Astrocyte (in vitro differentiated cells and primary cell): ENCODE measurements at regions not wholly inside any gene's neighbourhood (a gene's known extent, or its start where the extent isn't known, plus 50 kb on each side); places are given as distances from the start of the nearest gene placed in this dataset.

ENCODE experiments used
- DNase-seq: peaks from one replicate; pipeline ENCODE4 v3.0.0-alpha.2; 2010; ENCODE audit warnings: low read depth
- FAIRE-seq: peaks from 2 replicates; lab custom pipeline; 2011; peaks lifted over from hg19 to GRCh38; lab: Jason Lieb, UNC
- H2AFZ ChIP-seq: 2 replicates; pipeline ENCODE4 v1.6.0; 2012; ENCODE audit warnings: low read depth, low read length, inconsistent platforms
- H3K27ac ChIP-seq: 2 replicates; pipeline ENCODE4 v1.5.1; 2011; ENCODE audit warnings: low read depth, low read length, inconsistent platforms
- H3K27me3 ChIP-seq: 2 replicates; pipeline ENCODE4 v1.6.0; 2011; ENCODE audit warnings: low read length, inconsistent platforms; ENCODE audit not compliant: insufficient read depth
- H3K36me3 ChIP-seq: 2 replicates; pipeline ENCODE4 v1.5.1; 2011; ENCODE audit warnings: low read length, inconsistent platforms; ENCODE audit not compliant: insufficient read depth
- H3K4me1 ChIP-seq: 2 replicates; pipeline ENCODE4 v1.5.1; 2011; ENCODE audit warnings: low read length, inconsistent platforms; ENCODE audit not compliant: insufficient read depth
- H3K4me2 ChIP-seq: 2 replicates; pipeline ENCODE4 v1.6.0; 2012; ENCODE audit warnings: low read length, inconsistent platforms
- H3K4me3 ChIP-seq: 2 replicates; pipeline ENCODE4 v1.5.1; 2011; ENCODE audit warnings: low read depth, mild to moderate bottlenecking, low read length, inconsistent platforms; ENCODE audit not compliant: insufficient read depth
- H3K79me2 ChIP-seq: 2 replicates; pipeline ENCODE4 v1.6.0; 2012; ENCODE audit warnings: mild to moderate bottlenecking, low read length, inconsistent platforms; ENCODE audit not compliant: insufficient read depth
- H3K9ac ChIP-seq: 2 replicates; pipeline ENCODE4 v1.6.0; 2012; ENCODE audit warnings: mild to moderate bottlenecking, low read length, inconsistent platforms
- H3K9me3 ChIP-seq: 2 replicates; pipeline ENCODE4 v1.5.1; 2012; ENCODE audit warnings: low read depth, mild to moderate bottlenecking, low read length, inconsistent platforms; ENCODE audit not compliant: insufficient read depth
- H4K20me1 ChIP-seq: 2 replicates; pipeline ENCODE4 v1.6.0; 2012; ENCODE audit warnings: low read length, inconsistent platforms; ENCODE audit not compliant: insufficient read depth
- H3K27ac Mint-ChIP-seq: one replicate; pipeline ENCODE4 v1.8.0; 2021; ENCODE audit warnings: mild to moderate bottlenecking, mixed read lengths; ENCODE audit not compliant: unreplicated experiment
- H3K27me3 Mint-ChIP-seq: one replicate; pipeline ENCODE4 v1.8.0; 2021; ENCODE audit warnings: low read depth, mixed read lengths; ENCODE audit not compliant: unreplicated experiment
- H3K36me3 Mint-ChIP-seq: one replicate; pipeline ENCODE4 v1.8.0; 2021; ENCODE audit warnings: low read depth, mixed read lengths; ENCODE audit not compliant: unreplicated experiment
- H3K4me1 Mint-ChIP-seq: one replicate; pipeline ENCODE4 v1.8.0; 2021; ENCODE audit warnings: low read depth, mixed read lengths; ENCODE audit not compliant: unreplicated experiment
- H3K4me3 Mint-ChIP-seq: one replicate; pipeline ENCODE4 v1.8.0; 2021; ENCODE audit warnings: mild to moderate bottlenecking, moderate library complexity, mixed read lengths; ENCODE audit not compliant: unreplicated experiment
- H3K9me3 Mint-ChIP-seq: one replicate; pipeline ENCODE4 v1.8.0; 2021; ENCODE audit warnings: mild to moderate bottlenecking, mixed read lengths; ENCODE audit not compliant: unreplicated experiment
- CTCF ChIP-seq: IDR thresholded peaks from 2 replicates; pipeline ENCODE4 v1.5.1; 2011; ENCODE audit warnings: low read depth, mild to moderate bottlenecking, inconsistent platforms, low read length, moderate library complexity; ENCODE audit not compliant: insufficient read depth
- EZH2 ChIP-seq: IDR thresholded peaks from 2 replicates; pipeline ENCODE4 v1.6.1; 2012; ENCODE audit warnings: mild to moderate bottlenecking, low read length, inconsistent platforms; ENCODE audit not compliant: insufficient read depth

DNA sequence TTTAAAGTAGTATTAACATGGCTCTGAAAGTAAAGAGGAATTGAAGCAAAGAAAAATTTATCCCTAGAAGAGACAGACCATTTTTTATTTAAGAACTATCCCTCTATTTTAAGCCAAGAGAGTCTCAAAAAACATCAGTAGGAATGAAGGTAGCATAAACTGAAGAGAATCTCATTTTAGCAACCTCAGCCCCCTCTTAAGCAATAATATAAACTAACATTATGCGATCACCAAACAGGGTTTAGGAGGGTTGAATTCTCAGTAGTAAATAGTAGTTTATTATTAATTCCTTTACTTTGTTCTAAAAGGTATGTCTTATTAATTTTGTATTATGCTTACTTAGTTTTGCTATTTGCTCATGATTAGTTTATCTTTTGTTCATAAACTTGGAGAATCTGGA lies 287.4 kb downstream of the CDK5RAP2 start:
- no peaks in the 10 kb centered on the region for H3K36me3 Mint-ChIP-seq
- no peak overlapping the region for H3K27ac ChIP-seq
- H3K27me3 ChIP-seq, result no peaks in the 10 kb centered on the region
- H3K4me2 ChIP-seq, result no peak overlapping the region
- no peak overlapping the region for H3K4me3 ChIP-seq
- H3K9me3 Mint-ChIP-seq, result no peaks in the 10 kb centered on the region
- H3K27me3 Mint-ChIP-seq, result no peaks in the 10 kb centered on the region
- H3K4me1 ChIP-seq, result no peaks in the 10 kb centered on the region
- DNase-seq (no peak), FAIRE-seq (no peak)
- no peaks in the 10 kb centered on the region for H3K79me2 ChIP-seq
- H3K27ac Mint-ChIP-seq, result no peak overlapping the region
- H4K20me1 ChIP-seq, result no peaks in the 10 kb centered on the region
- no peaks in the 10 kb centered on the region for H3K36me3 ChIP-seq
- no peak overlapping the region for H3K9ac ChIP-seq
- H2AFZ ChIP-seq, result no peak overlapping the region
- H3K4me3 Mint-ChIP-seq, result no peak overlapping the region
- H3K9me3 ChIP-seq, result no peaks in the 10 kb centered on the region
- H3K4me1 Mint-ChIP-seq, result no peaks in the 10 kb centered on the region
- TF ChIP-seq EZH2, result no peak
- TF ChIP-seq CTCF, result no peak

DNA sequence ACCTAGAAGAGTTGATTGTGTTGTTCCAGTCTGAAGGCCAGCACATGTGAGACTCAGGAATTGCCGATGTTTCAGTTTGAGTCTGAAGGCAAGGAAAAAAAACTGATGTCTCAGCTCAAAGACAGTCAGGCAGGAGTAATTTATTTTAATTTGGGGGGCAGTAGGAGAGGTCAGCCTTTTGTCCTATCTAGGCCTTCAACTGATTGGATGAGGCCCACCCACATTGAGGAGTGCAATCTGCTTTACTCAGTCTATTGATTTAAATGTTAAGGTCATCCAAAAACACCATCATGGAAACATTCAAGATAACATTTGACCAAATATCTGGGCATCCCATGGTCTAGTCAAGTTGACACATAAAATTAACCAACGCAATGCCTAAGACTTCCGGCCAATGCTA lies 288.9 kb downstream of the CDK5RAP2 start:
- Mint-ChIP-seq H3K27ac (no peak overlapping the region), H3K4me3 (no peak overlapping the region), H3K27me3 (peaks cover 3% of the 10 kb centered on the region), H3K9me3 (no peaks in the 10 kb centered on the region), H3K4me1 (no peaks in the 10 kb centered on the region), H3K36me3 (no peaks in the 10 kb centered on the region)
- no peaks in the 10 kb centered on the region for H3K4me1 ChIP-seq
- no peaks in the 10 kb centered on the region for H3K79me2 ChIP-seq
- H3K36me3 ChIP-seq, result no peaks in the 10 kb centered on the region
- TF ChIP-seq CTCF, result no peak
- no peak for TF ChIP-seq EZH2
- H2AFZ ChIP-seq, result no peak overlapping the region
- no peaks in the 10 kb centered on the region for H3K9me3 ChIP-seq
- H3K4me2 ChIP-seq, result no peak overlapping the region
- no peak overlapping the region for H3K27ac ChIP-seq
- no peaks in the 10 kb centered on the region for H4K20me1 ChIP-seq
- no peaks in the 10 kb centered on the region for H3K27me3 ChIP-seq
- DNase-seq (no peak), FAIRE-seq (no peak)
- no peak overlapping the region for H3K9ac ChIP-seq
- no peak overlapping the region for H3K4me3 ChIP-seq

DNA sequence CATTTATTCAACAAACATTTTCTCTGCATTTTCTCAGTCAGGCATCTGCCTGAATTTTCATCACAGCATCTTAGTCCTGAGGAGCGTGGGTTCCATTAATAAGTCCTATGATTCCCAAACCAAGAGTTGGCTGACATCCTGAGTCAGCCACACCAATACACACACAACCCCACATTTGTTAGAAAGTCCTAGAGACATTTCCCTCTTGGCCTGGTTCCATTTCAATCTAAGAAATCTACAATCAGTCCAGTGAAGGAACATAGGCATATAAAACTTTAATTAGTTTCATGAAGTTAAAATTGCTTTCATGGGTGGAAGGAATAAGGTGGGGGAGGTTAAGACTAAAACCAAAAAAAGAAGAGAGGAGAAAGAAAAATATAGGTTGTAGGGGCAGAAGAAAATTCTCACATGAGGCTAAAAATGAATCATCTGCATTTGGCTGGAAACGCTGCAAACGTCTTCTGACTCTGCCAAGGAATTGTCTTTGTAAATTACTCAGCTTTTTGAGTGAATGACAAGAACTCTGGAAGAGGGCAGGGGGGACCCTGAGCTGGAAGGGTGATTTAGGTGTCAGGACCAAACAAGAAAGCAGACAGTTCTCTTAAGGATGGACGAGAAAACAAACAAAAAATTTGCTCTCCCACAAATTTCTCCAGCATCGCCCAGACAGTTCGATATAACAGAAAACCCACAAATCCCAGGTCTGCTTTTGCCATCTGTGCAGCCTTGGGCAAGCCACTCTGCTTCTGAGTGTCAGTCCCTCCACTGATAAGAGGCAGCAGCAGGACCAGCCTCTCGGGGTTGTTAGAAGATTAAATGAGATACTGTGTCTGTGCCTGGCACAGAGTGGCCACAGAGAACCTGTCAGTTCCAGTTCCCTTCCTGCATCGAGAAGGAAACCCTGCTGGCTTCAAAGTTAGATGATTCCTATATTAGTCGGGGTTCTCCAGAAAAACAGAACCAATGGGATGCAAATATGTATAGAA lies 289.7 kb downstream of the CDK5RAP2 start:
- Histone ChIP-seq H3K9ac (no peak overlapping the region), H3K9me3 (no peaks in the 10 kb centered on the region), H3K27me3 (no peaks in the 10 kb centered on the region), H2AFZ (no peak overlapping the region), H4K20me1 (no peaks in the 10 kb centered on the region), H3K4me3 (no peak overlapping the region), H3K4me2 (no peak overlapping the region), H3K4me1 (no peaks in the 10 kb centered on the region), H3K36me3 (no peaks in the 10 kb centered on the region), H3K27ac (no peak overlapping the region), H3K79me2 (no peaks in the 10 kb centered on the region)
- FAIRE-seq (no peak), DNase-seq (peak; percentile 35)
- H3K36me3 Mint-ChIP-seq, result no peaks in the 10 kb centered on the region
- no peaks in the 10 kb centered on the region for H3K9me3 Mint-ChIP-seq
- H3K27me3 Mint-ChIP-seq, result peaks cover 5% of the 10 kb centered on the region
- H3K4me3 Mint-ChIP-seq, result no peak overlapping the region
- TF ChIP-seq EZH2 (no peak), CTCF (no peak)
- H3K4me1 Mint-ChIP-seq, result no peaks in the 10 kb centered on the region
- H3K27ac Mint-ChIP-seq, result no peak overlapping the region
